HEK293T (cell line): ENCODE measurements at regions not wholly inside any gene's neighbourhood (a gene's known extent, or its start where the extent isn't known, plus 50 kb on each side); places are given as distances from the start of the nearest gene placed in this dataset.

Experiments used
- ARNT ChIP-seq: fragments of 450-650 bp; IDR thresholded peaks from 2 replicates; pipeline ENCODE4 v1.6.1; 2017; ENCODE audit warnings: mild to moderate bottlenecking
- BHLHE40 ChIP-seq: fragments of 450-650 bp; IDR thresholded peaks from 2 replicates; pipeline ENCODE4 v1.6.1; 2016; ENCODE audit warnings: mild to moderate bottlenecking, moderate library complexity, borderline replicate concordance
- FOXK2 ChIP-seq: fragments of 450-650 bp; IDR thresholded peaks from 2 replicates; pipeline ENCODE4 v1.6.1; 2016; ENCODE audit warnings: mild to moderate bottlenecking
- HDGF ChIP-seq: fragments of 450-650 bp; IDR thresholded peaks from 2 replicates; pipeline ENCODE4 v1.6.1; 2017; ENCODE audit warnings: antibody characterized with exemption, borderline replicate concordance
- SP1 ChIP-seq: fragments of 450-650 bp; IDR thresholded peaks from 2 replicates; pipeline ENCODE4 v1.6.1; 2017
- SUZ12 ChIP-seq: fragments of 450-650 bp; IDR thresholded peaks from 2 replicates; pipeline ENCODE4 v1.6.1; 2016; ENCODE audit warnings: mild to moderate bottlenecking
- TARDBP ChIP-seq: fragments of 450-650 bp; IDR thresholded peaks from 2 replicates; pipeline ENCODE4 v1.6.1; 2016

DNA sequence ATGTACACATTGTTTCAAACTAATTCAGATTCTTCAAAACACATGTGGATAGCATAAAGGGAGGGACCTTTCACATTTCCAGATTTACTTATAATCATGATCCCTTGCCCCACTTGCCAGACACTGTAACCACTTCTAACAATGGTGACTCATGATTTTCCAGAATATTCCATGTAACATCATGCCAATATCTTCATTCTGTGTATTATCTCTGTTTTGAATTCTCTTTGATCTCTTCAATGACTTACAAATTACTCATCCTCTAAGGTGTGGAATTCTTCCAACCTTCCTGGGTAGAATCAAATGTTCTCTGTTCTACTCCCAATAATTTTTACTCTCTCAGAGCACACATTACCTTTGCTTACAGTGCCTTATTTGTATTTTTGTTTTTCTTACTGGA lies 517.1 kb downstream of the PCDH7 start:
- TF ChIP-seq BHLHE40: no peak
- TF ChIP-seq HDGF: no peak
- TF ChIP-seq TARDBP: no peak
- TF ChIP-seq ARNT: no peak
- TF ChIP-seq FOXK2: no peak
- TF ChIP-seq SUZ12: no peak
- TF ChIP-seq SP1: no peak
